A549 (cell line): ENCODE measurements at regions not wholly inside any gene's neighbourhood (a gene's known extent, or its start where the extent isn't known, plus 50 kb on each side); places are given as distances from the start of the nearest gene placed in this dataset.

Experiments used
- ATAC-seq, 2 experiments: fragments of 200-7000 bp in 1 of 2; fragments of >200 bp in 1 of 2; cut with Nextera tagmentation in 1 of 2; cut with Tn5 transposase in 1 of 2; 3 replicates each; pipeline versions ENCODE4 v1.8.0 to v1.9.1; 2018 to 2020; ENCODE audit warnings: mild to moderate bottlenecking in 1 of 2, moderate library complexity in 1 of 2
- CTCF ChIA-PET: fragments of 300-600 bp; sonication (Branson Sonifier 250); formaldehyde crosslinking; extraction: SDS; loops from one replicate; lab custom pipeline; 2021; ENCODE audit warnings: antibody characterized with exemption, inconsistent platforms; lab: Yijun Ruan, JAX
- POLR2A ChIA-PET: fragments of 350-600 bp; formaldehyde crosslinking; extraction: SDS; loops from one replicate; lab custom pipeline; 2021; ENCODE audit warnings: antibody characterized with exemption, inconsistent platforms; lab: Yijun Ruan, JAX
- DNase-seq, 2 experiments: peaks; one replicate each; pipeline versions ENCODE4 v3.0.0 to v3.0.0-alpha.2; 2011 to 2016; ENCODE audit warnings: low read depth in 1 of 2, low spot score in 1 of 2
- FAIRE-seq: peaks from 2 replicates; lab custom pipeline; 2011; peaks lifted over from hg19 to GRCh38; lab: Jason Lieb, UNC
- H3K27ac ChIP-seq, 2 experiments: fragments of >200 bp; sonication (Bioruptor Twin); formaldehyde crosslinking; 3 replicates each; pipeline ENCODE4 v1.5.1; 2016 to 2017
- H3K4me1 ChIP-seq: fragments of >200 bp; sonication (Bioruptor Twin); formaldehyde crosslinking; 3 replicates; pipeline ENCODE4 v1.6.1; 2016
- H3K4me2 ChIP-seq: fragments of >200 bp; sonication (Bioruptor Twin); formaldehyde crosslinking; 3 replicates; pipeline ENCODE4 v1.6.1; 2016
- H3K4me3 ChIP-seq: fragments of >200 bp; sonication (Bioruptor Twin); formaldehyde crosslinking; 3 replicates; pipeline ENCODE4 v1.5.1; 2016
- H3K9me3 ChIP-seq: fragments of >200 bp; sonication (Bioruptor Twin); formaldehyde crosslinking; 3 replicates; pipeline ENCODE4 v1.6.1; 2016
- ATOH8 ChIP-seq: fragments of 250-450 bp; sonication (Bioruptor Pico); IDR thresholded peaks from 2 replicates; pipeline ENCODE4 v1.5.0; 2020; ENCODE audit warnings: low read depth, mild to moderate bottlenecking, moderate library complexity
- CEBPB ChIP-seq, 2 experiments: fragments of >200 bp in 1 of 2; sonication (Bioruptor Twin) in 1 of 2; formaldehyde crosslinking in 1 of 2; IDR thresholded peaks; 2 replicates each; pipeline ENCODE4 v1.6.1; 2012 to 2016
- CHD4 ChIP-seq: fragments of 200-600 bp; sonication (generic); IDR thresholded peaks from 2 replicates; pipeline ENCODE4 v1.6.1; 2016; ENCODE audit warnings: antibody characterized with exemption, mild to moderate bottlenecking, borderline replicate concordance
- EHF ChIP-seq: fragments of 250-450 bp; sonication (Bioruptor Pico); IDR thresholded peaks from 2 replicates; pipeline ENCODE4 v1.5.0; 2020; ENCODE audit warnings: mild to moderate bottlenecking
- EHMT2 ChIP-seq: fragments of 200-600 bp; sonication (generic); IDR thresholded peaks from 2 replicates; pipeline ENCODE4 v1.6.1; 2016; ENCODE audit warnings: antibody characterized with exemption, low read depth, mild to moderate bottlenecking, moderate library complexity
- EP300 ChIP-seq, 2 experiments: fragments of >200 bp; sonication (Bioruptor Twin); formaldehyde crosslinking; IDR thresholded peaks; 2 replicates in 1 of 2; 3 replicates in 1 of 2; pipeline ENCODE4 v1.6.1; 2016 to 2017
- FOSB ChIP-seq: fragments of 250-450 bp; sonication (Bioruptor Pico); IDR thresholded peaks from 2 replicates; pipeline ENCODE4 v1.5.0; 2020; ENCODE audit warnings: mild to moderate bottlenecking, moderate library complexity
- FOXS1 ChIP-seq: fragments of 250-450 bp; sonication (Bioruptor Pico); IDR thresholded peaks from 2 replicates; pipeline ENCODE4 v1.5.0; 2020; ENCODE audit warnings: mild to moderate bottlenecking, moderate library complexity
- HDAC2 ChIP-seq: fragments of 200-600 bp; sonication (generic); IDR thresholded peaks from 2 replicates; pipeline ENCODE4 v1.6.1; 2016
- HMGXB4 ChIP-seq: fragments of 250-450 bp; sonication (Bioruptor Pico); IDR thresholded peaks from 2 replicates; pipeline ENCODE4 v1.5.0; 2021; ENCODE audit warnings: mild to moderate bottlenecking, moderate library complexity, borderline replicate concordance
- MAFK ChIP-seq: fragments of 450-650 bp; IDR thresholded peaks from 2 replicates; pipeline ENCODE4 v1.6.1; 2014; ENCODE audit not compliant: partially characterized antibody
- NPAS2 ChIP-seq: fragments of 250-450 bp; sonication (Bioruptor Pico); IDR thresholded peaks from 2 replicates; pipeline ENCODE4 v1.8.0; 2022; ENCODE audit warnings: mild to moderate bottlenecking, moderate library complexity, borderline replicate concordance
- NR3C1 ChIP-seq: fragments of >200 bp; sonication (Bioruptor Twin); formaldehyde crosslinking; IDR thresholded peaks from 3 replicates; pipeline ENCODE4 v1.6.1; 2017
- PBX3 ChIP-seq: IDR thresholded peaks from 2 replicates; pipeline ENCODE4 v1.6.1; 2012
- POLR2AphosphoS2 ChIP-seq: conservative IDR thresholded peaks from 2 replicates; pipeline ENCODE4 v1.6.1; 2012; ENCODE audit warnings: low read length, improper control_type of control experiment, inconsistent platforms
- RCOR1 ChIP-seq: fragments of 150-350 bp; IDR thresholded peaks from 2 replicates; pipeline ENCODE4 v1.6.1; 2014; ENCODE audit warnings: antibody characterized with exemption, low read length, low read depth
- RFX5 ChIP-seq: fragments of 450-650 bp; IDR thresholded peaks from 2 replicates; pipeline ENCODE4 v1.7.1; 2014; ENCODE audit warnings: antibody characterized with exemption, mild to moderate bottlenecking, moderate library complexity
- USF2 ChIP-seq: fragments of 450-650 bp; IDR thresholded peaks from 2 replicates; pipeline ENCODE4 v1.6.1; 2014; ENCODE audit warnings: antibody characterized with exemption
- WGBS: methylation state at CpG from one replicate; pipeline ENCODE4 v1.1.6; 2017; ENCODE audit errors: missing lambda C conversion rate; 5-methylcytosine and 5-hydroxymethylcytosine counted together
- TF ChIP-seq, protein P1 (sequence below): IDR thresholded peaks from 2 replicates; pipeline ENCODE4 v1.6.1; 2012

- no peaks in the 10 kb centered on the region for H3K9me3 ChIP-seq
- no peak overlapping the region for H3K4me3 ChIP-seq
- DNase-seq: no peak
- ChIA-PET CTCF (no interaction called here), POLR2A (no interaction called here)
- WGBS: 0% methylated on average over 1 of the region's 1 CpG
- H3K4me1 ChIP-seq: no peaks in the 10 kb centered on the region
- H3K4me2 ChIP-seq: no peak overlapping the region
- ATAC-seq: no peak
- no peak overlapping the region for H3K27ac ChIP-seq
- no peak for FAIRE-seq
- TF ChIP-seq RCOR1 (no peak), HDAC2 (no peak), HMGXB4 (no peak), ATOH8 (CRISPR knock-in tag) (no peak), PBX3 (no peak), FOSB (CRISPR knock-in tag) (no peak), NR3C1 (no peak)
Observed at GRCh38 chr16:9593440-9593839, 502.0 kb downstream of the HAPSTR1 start.

GRCh38 chr16:9594047-9594446 lies 502.6 kb downstream of the HAPSTR1 start:
- ChIA-PET CTCF (no interaction called here), POLR2A (no interaction called here)
- ATAC-seq: no peak
- Histone ChIP-seq H3K4me2 (no peak overlapping the region), H3K4me3 (no peak overlapping the region), H3K4me1 (no peaks in the 10 kb centered on the region), H3K27ac (no peak overlapping the region), H3K9me3 (no peaks in the 10 kb centered on the region)
- FAIRE-seq: peak; percentile 7
- DNase-seq: no peak
- WGBS: 0% methylated on average over 2 of the region's 2 CpGs
- no peak for TF ChIP-seq NPAS2
- no peak for TF ChIP-seq EHMT2
- no peak for TF ChIP-seq EHF (CRISPR knock-in tag)
- no peak for TF ChIP-seq MAFK
- TF ChIP-seq CHD4: no peak
- TF ChIP-seq POLR2AphosphoS2: no peak
- TF ChIP-seq, protein P1, sequence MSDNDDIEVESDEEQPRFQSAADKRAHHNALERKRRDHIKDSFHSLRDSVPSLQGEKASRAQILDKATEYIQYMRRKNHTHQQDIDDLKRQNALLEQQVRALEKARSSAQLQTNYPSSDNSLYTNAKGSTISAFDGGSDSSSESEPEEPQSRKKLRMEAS: no peak

DNA sequence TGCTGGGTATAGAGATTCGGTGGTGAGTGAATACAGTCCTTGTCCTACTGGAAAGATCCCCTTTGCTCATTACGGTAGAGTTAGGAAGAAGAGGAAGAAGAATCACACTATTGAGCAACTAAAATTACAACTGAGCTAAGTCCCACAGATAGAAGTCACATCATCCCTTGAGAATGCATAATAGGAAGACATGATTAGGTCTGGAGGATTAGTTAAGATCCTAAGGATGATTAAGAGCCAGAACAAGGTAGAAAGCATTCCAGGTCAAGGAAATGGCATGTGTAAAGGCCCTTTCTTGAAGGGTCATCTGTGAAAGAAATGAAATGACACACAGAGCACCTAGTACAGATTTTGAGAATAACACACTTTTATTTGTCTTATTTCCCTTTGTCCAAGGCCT lies 503.5 kb downstream of the HAPSTR1 start:
- Histone ChIP-seq H3K9me3 (no peaks in the 10 kb centered on the region), H3K27ac (no peak overlapping the region), H3K4me1 (no peaks in the 10 kb centered on the region), H3K4me2 (no peak overlapping the region), H3K4me3 (no peak overlapping the region)
- 5% methylated on average over 2 of the region's 2 CpGs for WGBS
- TF ChIP-seq USF2 (no peak), FOXS1 (CRISPR knock-in tag) (no peak), HMGXB4 (no peak), EP300 (IDR thresholded peaks at IDR 0.05) (no peak), RFX5 (no peak), CEBPB (IDR thresholded peaks at IDR 0.05) (no peak), CHD4 (no peak)
- TF ChIP-seq, protein P1: no peak
- ChIA-PET CTCF (no interaction called here), POLR2A (no interaction called here)
- no peak for ATAC-seq
- no peak for DNase-seq
- no peak for FAIRE-seq
